ENCODE measurements at regions not wholly inside any gene's neighbourhood (a gene's known extent, or its start where the extent isn't known, plus 50 kb on each side); places are given as distances from the start of the nearest gene placed in this dataset.

DNA sequence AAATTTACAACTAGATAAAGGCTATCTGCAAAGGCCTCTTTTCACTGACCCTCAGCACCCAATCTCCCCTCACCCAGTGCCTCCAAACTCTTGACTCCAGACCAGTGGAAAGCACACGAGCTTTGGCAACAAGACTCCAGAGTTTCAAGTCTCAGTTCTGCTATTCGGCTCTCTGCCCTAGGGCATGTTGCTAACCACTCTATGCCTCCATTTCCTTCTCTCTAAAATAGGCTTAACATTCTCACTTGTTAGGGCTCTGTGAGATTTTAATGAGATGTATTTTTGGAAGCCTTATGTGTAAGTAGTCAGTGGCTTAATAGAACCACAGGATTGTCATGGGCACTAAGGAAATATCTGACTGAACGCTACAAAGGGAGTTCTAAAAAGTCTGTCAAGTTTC is 116.5 kb upstream of the IQCM start:
- intact Hi-C loops (cut with DNase I; ENCODE audit: low total_unique reads), result no loop called here
- no peak overlapping the region for H3K4me3 ChIP-seq (ENCODE audit: low read depth, poor library complexity, severe bottlenecking)
- 49 to 64% methylated on average over 3 of the region's 3 CpGs for WGBS, 2 donors
- TF ChIP-seq, protein P1, sequence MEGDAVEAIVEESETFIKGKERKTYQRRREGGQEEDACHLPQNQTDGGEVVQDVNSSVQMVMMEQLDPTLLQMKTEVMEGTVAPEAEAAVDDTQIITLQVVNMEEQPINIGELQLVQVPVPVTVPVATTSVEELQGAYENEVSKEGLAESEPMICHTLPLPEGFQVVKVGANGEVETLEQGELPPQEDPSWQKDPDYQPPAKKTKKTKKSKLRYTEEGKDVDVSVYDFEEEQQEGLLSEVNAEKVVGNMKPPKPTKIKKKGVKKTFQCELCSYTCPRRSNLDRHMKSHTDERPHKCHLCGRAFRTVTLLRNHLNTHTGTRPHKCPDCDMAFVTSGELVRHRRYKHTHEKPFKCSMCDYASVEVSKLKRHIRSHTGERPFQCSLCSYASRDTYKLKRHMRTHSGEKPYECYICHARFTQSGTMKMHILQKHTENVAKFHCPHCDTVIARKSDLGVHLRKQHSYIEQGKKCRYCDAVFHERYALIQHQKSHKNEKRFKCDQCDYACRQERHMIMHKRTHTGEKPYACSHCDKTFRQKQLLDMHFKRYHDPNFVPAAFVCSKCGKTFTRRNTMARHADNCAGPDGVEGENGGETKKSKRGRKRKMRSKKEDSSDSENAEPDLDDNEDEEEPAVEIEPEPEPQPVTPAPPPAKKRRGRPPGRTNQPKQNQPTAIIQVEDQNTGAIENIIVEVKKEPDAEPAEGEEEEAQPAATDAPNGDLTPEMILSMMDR (IDR thresholded peaks at IDR 0.05), result no peak
- no peak for TF ChIP-seq POLR2A (IDR thresholded peaks at IDR 0.05)
- DNase-seq (ENCODE audit: low spot score in 2 of 2), result no peak

DNA sequence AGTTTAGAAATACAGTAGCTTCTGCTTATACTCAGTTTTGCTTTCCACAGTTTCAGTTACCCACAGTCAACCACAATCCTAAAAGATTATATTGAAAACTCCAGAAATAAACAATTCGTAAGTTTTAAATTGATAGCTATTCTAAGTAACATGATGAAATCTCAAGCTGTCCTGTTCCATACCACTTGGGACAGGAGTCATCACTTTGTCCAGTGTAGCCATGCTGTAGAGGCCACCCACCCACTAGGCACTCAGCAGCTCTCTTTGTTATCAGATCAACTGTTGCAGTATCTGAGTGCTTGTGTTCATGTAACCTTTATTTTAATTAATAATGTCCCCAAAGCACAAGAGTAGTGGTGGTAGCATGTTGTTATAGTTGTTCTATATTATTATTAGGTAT is 117.5 kb upstream of the IQCM start:
- TF ChIP-seq POLR2A (IDR thresholded peaks at IDR 0.05), result no peak
- TF ChIP-seq, protein P1 (IDR thresholded peaks at IDR 0.05), result no peak
- 0 to 38% methylated on average over 1 of the region's 1 CpG for WGBS, 2 donors

DNA sequence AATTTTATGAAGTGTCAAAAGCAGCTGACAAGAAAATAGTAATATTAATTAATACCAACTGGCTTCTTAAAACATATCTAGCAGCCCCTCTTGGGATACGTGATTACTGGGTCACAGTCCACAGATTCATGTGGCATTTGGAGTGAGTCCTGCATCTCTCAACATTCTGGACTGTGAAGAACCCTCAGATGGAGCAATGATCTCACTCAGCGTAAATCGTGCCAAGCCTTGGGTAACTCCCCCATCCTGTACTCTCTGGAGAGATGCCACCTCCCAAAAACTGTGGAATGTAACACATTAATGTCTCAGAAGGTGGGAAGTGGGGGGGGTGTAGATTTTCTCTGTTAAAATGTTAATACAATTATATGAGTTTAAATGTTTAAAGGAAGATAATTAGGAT is 118.2 kb upstream of the IQCM start:
- TF ChIP-seq, protein P1 (IDR thresholded peaks at IDR 0.05), result no peak
- no peak for TF ChIP-seq POLR2A (IDR thresholded peaks at IDR 0.05)
- H3K4me3 ChIP-seq (ENCODE audit: low read depth, poor library complexity, severe bottlenecking), result no peak overlapping the region
- WGBS, 2 donors, result 17 to 22% methylated on average over 3 of the region's 3 CpGs
- no peak for DNase-seq (ENCODE audit: low spot score in 2 of 2)
- intact Hi-C loops (cut with DNase I; ENCODE audit: low total_unique reads), result no loop called here

More for the DNA sequence above, 117.5 kb upstream of the IQCM start:
- H3K4me3 ChIP-seq (ENCODE audit: low read depth, poor library complexity, severe bottlenecking), result no peak overlapping the region
- intact Hi-C loops (cut with DNase I; ENCODE audit: low total_unique reads), result no loop called here
- DNase-seq (ENCODE audit: low spot score in 2 of 2), result no peak

DNA sequence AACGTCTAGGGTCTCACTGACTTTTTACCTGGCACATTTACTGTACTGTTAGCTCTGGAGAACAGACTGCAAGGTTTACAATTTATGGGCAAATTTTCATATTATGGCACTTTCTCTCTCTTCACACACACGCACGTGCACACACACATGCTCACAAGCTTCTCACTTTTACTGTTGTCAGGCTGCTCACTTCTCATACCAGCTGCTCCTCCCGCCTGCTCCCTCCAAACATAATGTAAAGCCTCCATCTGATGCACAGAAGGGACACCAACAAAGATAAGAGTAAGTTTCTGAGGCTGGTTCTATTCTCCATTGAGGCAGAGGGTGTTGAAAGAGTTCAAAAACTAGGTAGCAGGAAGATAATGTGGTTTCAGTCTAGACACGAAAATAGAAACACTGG is 128.9 kb upstream of the DCLK2 start:
- H3K4me3 ChIP-seq (ENCODE audit: low read depth, poor library complexity, severe bottlenecking), result no peak overlapping the region
- DNase-seq (ENCODE audit: low spot score in 2 of 2), result no peak
- 63 to 64% methylated on average over 5 of the region's 5 CpGs for WGBS, 2 donors
- intact Hi-C loops (cut with DNase I; ENCODE audit: low total_unique reads), result no loop called here
- TF ChIP-seq POLR2A (IDR thresholded peaks at IDR 0.05), result no peak
- TF ChIP-seq, protein P1 (IDR thresholded peaks at IDR 0.05), result no peak

DNA sequence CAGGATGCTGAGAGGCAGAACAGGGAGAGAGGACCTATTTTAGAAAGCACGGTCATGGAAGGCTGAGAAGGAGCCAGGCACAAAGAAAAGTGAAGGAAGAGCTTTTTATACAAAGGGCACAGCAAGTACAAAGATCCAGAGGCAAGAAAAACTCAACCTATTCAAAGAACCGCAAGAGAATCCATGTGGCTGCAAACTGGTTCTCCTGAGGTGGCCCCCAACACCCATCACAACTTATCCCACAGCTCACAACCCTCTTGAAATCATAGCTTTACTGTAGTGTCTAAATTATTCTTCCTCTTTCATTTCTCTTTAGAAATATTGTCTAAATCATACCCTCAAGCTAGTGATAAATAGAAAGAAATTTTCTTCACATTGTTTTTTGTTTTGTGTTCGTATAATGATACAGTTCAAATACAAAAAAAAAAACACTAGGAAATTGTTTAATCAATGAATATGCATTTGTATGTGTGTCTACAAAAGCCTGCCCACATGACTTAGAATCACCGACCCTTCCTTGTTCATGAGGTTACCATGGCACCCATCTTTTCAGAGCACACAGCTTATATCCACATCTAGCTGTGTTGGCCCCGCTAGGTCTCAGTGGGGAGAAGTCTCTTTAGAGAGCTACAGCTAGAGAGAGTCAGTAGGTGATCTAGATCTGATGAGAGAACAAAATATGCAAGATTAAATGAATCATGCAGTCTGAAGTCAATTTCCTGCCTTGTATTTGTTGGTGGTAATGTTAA is 126.9 kb upstream of the DCLK2 start:
- WGBS, 2 donors, result 80 to 83% methylated on average over 5 of the region's 5 CpGs
- DNase-seq (ENCODE audit: low spot score in 2 of 2), result no peak
- H3K4me3 ChIP-seq (ENCODE audit: low read depth, poor library complexity, severe bottlenecking), result no peak overlapping the region
- intact Hi-C loops (cut with DNase I; ENCODE audit: low total_unique reads), result no loop called here
- no peak for TF ChIP-seq POLR2A (IDR thresholded peaks at IDR 0.05)
- TF ChIP-seq, protein P1 (IDR thresholded peaks at IDR 0.05), result no peak

DNA sequence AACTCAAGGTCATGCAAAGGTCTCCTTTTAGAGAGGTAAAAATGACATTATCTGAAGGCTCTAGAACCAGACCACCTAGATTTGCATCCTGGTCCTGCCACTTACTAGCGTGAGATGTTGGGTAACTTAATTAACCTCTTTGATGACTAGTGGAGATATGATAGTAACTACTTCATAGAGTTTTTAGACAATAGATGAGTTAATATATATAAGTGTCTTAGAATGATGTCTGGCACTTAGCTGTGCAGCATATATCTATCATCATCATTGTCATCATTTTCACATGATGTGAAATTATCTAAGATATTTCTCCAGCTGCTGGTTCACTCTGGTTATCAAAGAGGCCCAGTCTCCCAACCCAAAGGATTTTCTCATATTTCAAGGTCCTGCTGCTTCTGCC is 126.1 kb upstream of the DCLK2 start:
- no peak for DNase-seq (ENCODE audit: low spot score in 2 of 2)
- intact Hi-C loops (cut with DNase I; ENCODE audit: low total_unique reads), result no loop called here

More for the DNA sequence above, 126.1 kb upstream of the DCLK2 start:
- no peak overlapping the region for H3K4me3 ChIP-seq (ENCODE audit: low read depth, poor library complexity, severe bottlenecking)
- 90 to 95% methylated on average over 1 of the region's 1 CpG for WGBS, 2 donors
- no peak for TF ChIP-seq POLR2A (IDR thresholded peaks at IDR 0.05)
- TF ChIP-seq, protein P1 (IDR thresholded peaks at IDR 0.05), result no peak
